SK-N-SH treated with all-trans-retinoic acid at 6 μM for 48 hours (cell line): ENCODE measurements at regions not wholly inside any gene's neighbourhood (a gene's known extent, or its start where the extent isn't known, plus 50 kb on each side); places are given as distances from the start of the nearest gene placed in this dataset.

Experiments
- CSDC2 ChIP-seq: fragments of 250-450 bp; sonication (Bioruptor Pico); IDR thresholded peaks from 2 replicates; pipeline ENCODE4 v1.5.0; 2020; ENCODE audit warnings: mild to moderate bottlenecking, moderate library complexity
- ESRRG ChIP-seq: fragments of 250-450 bp; sonication (Bioruptor Pico); IDR thresholded peaks from 2 replicates; pipeline ENCODE4 v1.6.1; 2021; ENCODE audit warnings: mild to moderate bottlenecking
- ISL1 ChIP-seq: fragments of 250-450 bp; sonication (Bioruptor Pico); IDR thresholded peaks from 2 replicates; pipeline ENCODE4 v2.1.2; 2022; ENCODE audit warnings: mild to moderate bottlenecking, moderate library complexity
- SNAI2 ChIP-seq: fragments of 250-450 bp; sonication (Bioruptor Pico); IDR thresholded peaks from 2 replicates; pipeline ENCODE4 v1.5.0; 2020; ENCODE audit warnings: mild to moderate bottlenecking, moderate library complexity
- TOX ChIP-seq: fragments of 250-450 bp; sonication (Bioruptor Pico); IDR thresholded peaks from 2 replicates; pipeline ENCODE4 v1.8.0; 2021; ENCODE audit warnings: mild to moderate bottlenecking, moderate library complexity, borderline replicate concordance
- ZFP30 ChIP-seq: fragments of 450-650 bp; formaldehyde crosslinking; IDR thresholded peaks from 2 replicates; pipeline ENCODE4 v1.5.0; 2022; ENCODE audit warnings: mild to moderate bottlenecking, moderate library complexity
- TF ChIP-seq, protein P1 (sequence below): fragments of 250-450 bp; sonication (Bioruptor Pico); IDR thresholded peaks from 2 replicates; pipeline ENCODE4 v1.8.0; 2020; ENCODE audit warnings: mild to moderate bottlenecking, moderate library complexity, borderline replicate concordance

DNA sequence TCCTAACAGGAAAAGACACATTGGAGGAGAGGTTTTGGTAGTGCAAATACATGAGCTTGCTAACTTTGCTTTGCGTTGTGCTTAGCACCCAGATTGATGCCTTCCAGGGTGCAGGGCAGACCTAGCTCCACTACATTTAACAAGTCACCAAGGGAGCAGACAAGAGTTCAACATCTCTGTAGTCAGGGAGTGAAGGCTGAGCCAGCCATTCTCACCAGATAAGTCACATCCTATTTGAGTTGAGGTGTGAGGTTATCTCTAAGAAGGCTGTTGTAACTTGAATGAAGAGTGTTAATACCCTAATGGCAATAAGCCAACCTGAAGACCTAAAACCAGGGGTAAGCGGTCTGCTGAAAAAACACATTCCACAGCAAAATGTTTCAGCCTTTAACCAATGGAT is 69.6 kb upstream of the DSEL start:
- TF ChIP-seq ESRRG (CRISPR knock-in tag) = no peak
- TF ChIP-seq, protein P1, sequence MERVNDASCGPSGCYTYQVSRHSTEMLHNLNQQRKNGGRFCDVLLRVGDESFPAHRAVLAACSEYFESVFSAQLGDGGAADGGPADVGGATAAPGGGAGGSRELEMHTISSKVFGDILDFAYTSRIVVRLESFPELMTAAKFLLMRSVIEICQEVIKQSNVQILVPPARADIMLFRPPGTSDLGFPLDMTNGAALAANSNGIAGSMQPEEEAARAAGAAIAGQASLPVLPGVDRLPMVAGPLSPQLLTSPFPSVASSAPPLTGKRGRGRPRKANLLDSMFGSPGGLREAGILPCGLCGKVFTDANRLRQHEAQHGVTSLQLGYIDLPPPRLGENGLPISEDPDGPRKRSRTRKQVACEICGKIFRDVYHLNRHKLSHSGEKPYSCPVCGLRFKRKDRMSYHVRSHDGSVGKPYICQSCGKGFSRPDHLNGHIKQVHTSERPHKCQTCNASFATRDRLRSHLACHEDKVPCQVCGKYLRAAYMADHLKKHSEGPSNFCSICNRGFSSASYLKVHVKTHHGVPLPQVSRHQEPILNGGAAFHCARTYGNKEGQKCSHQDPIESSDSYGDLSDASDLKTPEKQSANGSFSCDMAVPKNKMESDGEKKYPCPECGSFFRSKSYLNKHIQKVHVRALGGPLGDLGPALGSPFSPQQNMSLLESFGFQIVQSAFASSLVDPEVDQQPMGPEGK = no peak
- no peak for TF ChIP-seq SNAI2 (CRISPR knock-in tag)
- TF ChIP-seq CSDC2 (CRISPR knock-in tag) = no peak
- TF ChIP-seq ISL1 (CRISPR knock-in tag) = no peak
- no peak for TF ChIP-seq ZFP30
- no peak for TF ChIP-seq TOX (CRISPR knock-in tag)
